Liver (tissue), 8 donors: ENCODE measurements at regions not wholly inside any gene's neighbourhood (a gene's known extent, or its start where the extent isn't known, plus 50 kb on each side); places are given as distances from the start of the nearest gene placed in this dataset.

Experiments used
- DNase-seq: peaks from one replicate; pipeline ENCODE4 v3.0.0-alpha.2; 2017; ENCODE audit warnings: low spot score
- H3K27ac ChIP-seq, 2 donors: one replicate each; pipeline ENCODE4 v1.7.0; 2013; ENCODE audit warnings: inconsistent platforms in 2 of 2, low read length in 2 of 2, control low read depth in 1 of 2, low read depth in 1 of 2, mild to moderate bottlenecking in 1 of 2
- H3K27me3 ChIP-seq, 4 donors: one replicate each; pipeline versions ENCODE4 v1.6.1 to v1.7.0; 2013; ENCODE audit warnings: low read length in 3 of 4, inconsistent platforms in 1 of 4, mild to moderate bottlenecking in 1 of 4, moderate library complexity in 1 of 4; ENCODE audit not compliant: control insufficient read depth in 4 of 4, insufficient read depth in 4 of 4
- H3K36me3 ChIP-seq, 4 donors: one replicate each; pipeline versions ENCODE4 v1.6.1 to v1.7.0; 2013; ENCODE audit warnings: low read length in 3 of 4, mild to moderate bottlenecking in 3 of 4, low read depth in 1 of 4, moderate library complexity in 1 of 4; ENCODE audit not compliant: control insufficient read depth in 4 of 4, insufficient read depth in 3 of 4
- H3K4me1 ChIP-seq, 4 donors: one replicate each; pipeline versions ENCODE4 v1.6.1 to v1.7.0; 2013; ENCODE audit warnings: low read length in 3 of 4, mild to moderate bottlenecking in 3 of 4, moderate library complexity in 1 of 4; ENCODE audit not compliant: control insufficient read depth in 4 of 4, insufficient read depth in 4 of 4
- H3K4me3 ChIP-seq, 3 donors: one replicate each; pipeline versions ENCODE4 v1.6.1 to v1.7.0; 2013; ENCODE audit warnings: low read length in 3 of 3, control low read depth in 1 of 3, low read depth in 1 of 3, mild to moderate bottlenecking in 1 of 3
- H3K9ac ChIP-seq, 2 donors: one replicate each; pipeline ENCODE4 v1.7.0; 2013; ENCODE audit warnings: low read length in 2 of 2, mild to moderate bottlenecking in 2 of 2, moderate library complexity in 2 of 2, control low read depth in 1 of 2, low read depth in 1 of 2
- H3K9me3 ChIP-seq, 4 donors: one replicate each; pipeline versions ENCODE4 v1.6.1 to v1.7.0; 2013; ENCODE audit warnings: low read length in 3 of 4; ENCODE audit not compliant: control insufficient read depth in 4 of 4
- ATF3 ChIP-seq: IDR thresholded peaks from 2 replicates; pipeline ENCODE4 v1.6.1; 2016; ENCODE audit warnings: antibody characterized with exemption
- CTCF ChIP-seq: fragments of 150-350 bp; IDR thresholded peaks from 2 replicates; pipeline ENCODE4 v1.5.1; 2017; ENCODE audit warnings: improper control_type of control experiment, low read depth, low read length; ENCODE audit not compliant: missing input control
- EGR1 ChIP-seq, 2 donors: IDR thresholded peaks; 2 replicates each; pipeline ENCODE4 v1.6.1; 2016 to 2018; ENCODE audit warnings: antibody characterized with exemption in 2 of 2, low read depth in 2 of 2
- FOXA1 ChIP-seq: IDR thresholded peaks from 2 replicates; pipeline ENCODE4 v1.6.1; 2016; ENCODE audit warnings: antibody characterized with exemption
- FOXA2 ChIP-seq: IDR thresholded peaks from 2 replicates; pipeline ENCODE4 v1.6.1; 2016; ENCODE audit warnings: antibody characterized with exemption
- GABPA ChIP-seq, 2 donors: IDR thresholded peaks in 1 of 2; conservative IDR thresholded peaks in 1 of 2; 2 replicates each; pipeline ENCODE4 v1.6.1; 2016; ENCODE audit warnings: antibody characterized with exemption in 2 of 2, mild to moderate bottlenecking in 1 of 2, moderate library complexity in 1 of 2
- HNF4A ChIP-seq, 2 donors: conservative IDR thresholded peaks; 2 replicates each; pipeline ENCODE4 v1.6.1; 2016; ENCODE audit warnings: antibody characterized with exemption in 2 of 2, mild to moderate bottlenecking in 2 of 2
- HNF4G ChIP-seq: IDR thresholded peaks from 2 replicates; pipeline ENCODE4 v1.6.1; 2016; ENCODE audit warnings: antibody characterized with exemption
- JUND ChIP-seq, 2 donors: IDR thresholded peaks; 2 replicates each; pipeline ENCODE4 v1.6.1; 2016; ENCODE audit warnings: antibody characterized with exemption in 2 of 2
- MAX ChIP-seq: IDR thresholded peaks from 2 replicates; pipeline ENCODE4 v1.6.1; 2016; ENCODE audit warnings: antibody characterized with exemption
- NR2F2 ChIP-seq: IDR thresholded peaks from 2 replicates; pipeline ENCODE4 v1.6.1; 2016; ENCODE audit warnings: antibody characterized with exemption
- RAD21 ChIP-seq, 2 donors: IDR thresholded peaks; 2 replicates each; pipeline ENCODE4 v1.6.1; 2016; ENCODE audit warnings: antibody characterized with exemption in 2 of 2, mild to moderate bottlenecking in 2 of 2
- REST ChIP-seq: IDR thresholded peaks from 2 replicates; pipeline ENCODE4 v1.6.1; 2016; ENCODE audit warnings: antibody characterized with exemption, mild to moderate bottlenecking
- RXRA ChIP-seq, 2 donors: IDR thresholded peaks; 2 replicates each; pipeline ENCODE4 v1.6.1; 2017 to 2018; ENCODE audit warnings: antibody characterized with exemption in 2 of 2, mild to moderate bottlenecking in 1 of 2
- SP1 ChIP-seq: IDR thresholded peaks from 2 replicates; pipeline ENCODE4 v1.6.1; 2018; ENCODE audit warnings: antibody characterized with exemption, mild to moderate bottlenecking
- TAF1 ChIP-seq: conservative IDR thresholded peaks from 2 replicates; pipeline ENCODE4 v1.6.1; 2016; ENCODE audit warnings: antibody characterized with exemption, mild to moderate bottlenecking
- YY1 ChIP-seq: IDR thresholded peaks from 2 replicates; pipeline ENCODE4 v1.6.1; 2016; ENCODE audit warnings: antibody characterized with exemption, mild to moderate bottlenecking
- ZBTB33 ChIP-seq: IDR thresholded peaks from 2 replicates; pipeline ENCODE4 v1.6.1; 2016; ENCODE audit warnings: antibody characterized with exemption
- WGBS: extraction: QIAGEN DNeasy Blood & Tissue Kit; methylation state at CpG from one replicate; pipeline ENCODE4 v1.1.7; 2013; 5-methylcytosine and 5-hydroxymethylcytosine counted together
- donor health status: healthy.
- donor health status: healthy.
- donor health status: healthy.
- donor health status: healthy.
- donor health status: healthy.

- H3K36me3 ChIP-seq = no peaks in the 10 kb centered on the region
- no peaks in the 10 kb centered on the region for H3K4me1 ChIP-seq
- WGBS = 96% methylated on average over 2 of the region's 2 CpGs
- no peak overlapping the region for H3K27ac ChIP-seq
- no peak overlapping the region for H3K9ac ChIP-seq
- no peaks in the 10 kb centered on the region for H3K9me3 ChIP-seq
- DNase-seq = no peak
- TF ChIP-seq EGR1 (IDR thresholded peaks at IDR 0.05; ENCODE audit: low read depth in 2 of 2) (no peak), MAX (no peak), YY1 (no peak), FOXA2 (no peak), HNF4G (no peak), GABPA (IDR thresholded peaks at IDR 0.05 in 1 of 2, conservative IDR thresholded peaks at IDR 0.05 in 1 of 2) (no peak), JUND (IDR thresholded peaks at IDR 0.05) (no peak), FOXA1 (no peak), TAF1 (no peak), HNF4A (conservative IDR thresholded peaks at IDR 0.05) (no peak), CTCF (no peak), SP1 (no peak), ZBTB33 (no peak), NR2F2 (no peak), RXRA (IDR thresholded peaks at IDR 0.05) (no peak), REST (no peak), ATF3 (no peak), RAD21 (IDR thresholded peaks at IDR 0.05) (no peak)
- H3K4me3 ChIP-seq = no peak overlapping the region
- H3K27me3 ChIP-seq = no peaks in the 10 kb centered on the region
Observed at GRCh38 chr2:107602801-107603200, 223.9 kb upstream of the RGPD4 start.

GRCh38 chr2:107607054-107607453 lies 219.6 kb upstream of the RGPD4 start:
- Histone ChIP-seq H3K9me3 (no peaks in the 10 kb centered on the region), H3K27me3 (no peaks in the 10 kb centered on the region), H3K9ac (no peak overlapping the region), H3K4me3 (no peak overlapping the region), H3K27ac (no peak overlapping the region), H3K4me1 (no peaks in the 10 kb centered on the region), H3K36me3 (no peaks in the 10 kb centered on the region)
- DNase-seq = no peak
- 83% methylated on average over 1 of the region's 1 CpG for WGBS
- no peak for TF ChIP-seq ATF3
- TF ChIP-seq TAF1 = no peak
- no peak for TF ChIP-seq YY1
- no peak for TF ChIP-seq REST
- TF ChIP-seq HNF4A (conservative IDR thresholded peaks at IDR 0.05) = no peak
- no peak for TF ChIP-seq CTCF
- no peak for TF ChIP-seq MAX
- TF ChIP-seq GABPA (IDR thresholded peaks at IDR 0.05 in 1 of 2, conservative IDR thresholded peaks at IDR 0.05 in 1 of 2) = no peak
- TF ChIP-seq RAD21 (IDR thresholded peaks at IDR 0.05) = no peak
